Stomach (tissue), 8 donors: ENCODE measurements at regions not wholly inside any gene's neighbourhood (a gene's known extent, or its start where the extent isn't known, plus 50 kb on each side); places are given as distances from the start of the nearest gene placed in this dataset.

ENCODE experiments used
- DNase-seq, 2 donors: peaks; one replicate each; pipeline versions ENCODE4 v3.0.0 to v3.0.0-alpha.2; 2013 to 2019
- H3K27ac ChIP-seq, 5 donors: fragments of 200-600 bp in 4 of 5; sonication (generic) in 4 of 5; one replicate each; pipeline ENCODE4 v1.5.1; 2013 to 2019; ENCODE audit warnings: mild to moderate bottlenecking in 1 of 5, moderate library complexity in 1 of 5
- H3K27me3 ChIP-seq, 3 donors: fragments of 200-600 bp; sonication (generic); one replicate each; pipeline ENCODE4 v1.5.1; 2017 to 2019; ENCODE audit warnings: mixed run types in 1 of 3
- H3K36me3 ChIP-seq, 4 donors: fragments of 200-600 bp; sonication (generic); 1 replicate in 3 of 4; 2 replicates in 1 of 4; pipeline ENCODE4 v1.5.1; 2016 to 2019
- H3K4me1 ChIP-seq, 4 donors: fragments of 200-600 bp; sonication (generic); one replicate each; pipeline ENCODE4 v1.5.1; 2016 to 2019
- H3K4me3 ChIP-seq, 4 donors: fragments of 200-600 bp; sonication (generic) in 3 of 4; one replicate each; pipeline ENCODE4 v1.5.1; 2016 to 2019; ENCODE audit warnings: mild to moderate bottlenecking in 1 of 4
- H3K9me3 ChIP-seq, 4 donors: fragments of 200-600 bp; sonication (generic); one replicate each; pipeline ENCODE4 v1.5.1; 2016 to 2019
- EP300 ChIP-seq: sonication (generic); formaldehyde crosslinking; IDR thresholded peaks from one replicate; pipeline ENCODE4 v1.6.1; 2017; ENCODE audit warnings: antibody characterized with exemption
- POLR2A ChIP-seq, 4 donors: fragments of 450-650 bp; IDR thresholded peaks; one replicate each; pipeline ENCODE4 v1.6.1; 2016; ENCODE audit warnings: antibody characterized with exemption in 4 of 4, control low read depth in 2 of 4, mild to moderate bottlenecking in 1 of 4, moderate library complexity in 1 of 4
- POLR2AphosphoS5 ChIP-seq, 3 donors: sonication (generic); formaldehyde crosslinking; IDR thresholded peaks; one replicate each; pipeline ENCODE4 v1.6.1; 2016; ENCODE audit warnings: antibody characterized with exemption in 3 of 3
- WGBS, 5 donors: extraction: QIAGEN DNeasy Blood & Tissue Kit in 3 of 5; methylation state at CpG; one replicate each; pipeline versions ENCODE4 v1.1.5 to v1.1.7; 2013 to 2018; 5-methylcytosine and 5-hydroxymethylcytosine counted together
- intact Hi-C: fragments of 100-400 bp; cut with DNase I; formaldehyde crosslinking; loops from one replicate; pipeline ENCODE4 v1.15.1; 2023; ENCODE audit warnings: low total_unique reads
- TF ChIP-seq, protein P1 (sequence below), 7 experiments: fragments of 450-650 bp in 4 of 7; fragments of 200-600 bp in 3 of 7; sonication (generic) in 3 of 7; IDR thresholded peaks; one replicate each; pipeline ENCODE4 v1.5.1; 2016 to 2019; ENCODE audit warnings: antibody characterized with exemption in 7 of 7, control low read depth in 2 of 7, mild to moderate bottlenecking in 1 of 7
- donor health status: healthy with polysubstance abuse.
- donor health status: Bipolar disorder and iron deficiency.
- donor health status: healthy.

DNA sequence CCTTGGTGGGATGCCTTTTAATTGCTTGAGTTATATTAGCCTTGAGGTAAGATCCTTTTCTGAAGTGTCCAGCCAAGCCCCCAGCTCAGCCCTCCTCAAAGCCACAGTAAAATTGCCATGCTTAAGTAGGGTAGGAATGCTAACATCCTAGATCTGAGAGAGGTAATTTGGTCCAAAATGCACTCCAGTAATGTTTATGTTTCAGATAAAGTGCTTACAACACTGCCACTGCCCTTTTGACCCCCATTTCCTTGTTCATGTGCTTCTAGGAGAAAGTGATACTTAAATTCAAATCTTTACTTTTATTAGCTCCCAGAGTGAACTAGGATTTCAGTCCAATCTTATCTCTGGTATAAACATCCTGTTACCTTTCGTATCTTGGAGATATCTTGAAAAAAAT lies 318.0 kb downstream of the BMP2 start:
- 10 to 33% (median 22%) methylated on average over 1 of the region's 1 CpG for whole genome bisulfite sequencing, 5 donors
- Histone ChIP-seq H3K4me1 (no peaks in the 10 kb centered on the region), H3K36me3 (no peaks in the 10 kb centered on the region), H3K27ac (no peak overlapping the region), H3K27me3 (no peaks in the 10 kb centered on the region), H3K9me3 (no peaks in the 10 kb centered on the region), H3K4me3 (no peak overlapping the region)
- intact Hi-C loops: no loop called here
- TF ChIP-seq POLR2AphosphoS5 (IDR thresholded peaks at IDR 0.05): no peak
- no peak for TF ChIP-seq EP300
- TF ChIP-seq POLR2A (IDR thresholded peaks at IDR 0.05): no peak
- TF ChIP-seq, protein P1, sequence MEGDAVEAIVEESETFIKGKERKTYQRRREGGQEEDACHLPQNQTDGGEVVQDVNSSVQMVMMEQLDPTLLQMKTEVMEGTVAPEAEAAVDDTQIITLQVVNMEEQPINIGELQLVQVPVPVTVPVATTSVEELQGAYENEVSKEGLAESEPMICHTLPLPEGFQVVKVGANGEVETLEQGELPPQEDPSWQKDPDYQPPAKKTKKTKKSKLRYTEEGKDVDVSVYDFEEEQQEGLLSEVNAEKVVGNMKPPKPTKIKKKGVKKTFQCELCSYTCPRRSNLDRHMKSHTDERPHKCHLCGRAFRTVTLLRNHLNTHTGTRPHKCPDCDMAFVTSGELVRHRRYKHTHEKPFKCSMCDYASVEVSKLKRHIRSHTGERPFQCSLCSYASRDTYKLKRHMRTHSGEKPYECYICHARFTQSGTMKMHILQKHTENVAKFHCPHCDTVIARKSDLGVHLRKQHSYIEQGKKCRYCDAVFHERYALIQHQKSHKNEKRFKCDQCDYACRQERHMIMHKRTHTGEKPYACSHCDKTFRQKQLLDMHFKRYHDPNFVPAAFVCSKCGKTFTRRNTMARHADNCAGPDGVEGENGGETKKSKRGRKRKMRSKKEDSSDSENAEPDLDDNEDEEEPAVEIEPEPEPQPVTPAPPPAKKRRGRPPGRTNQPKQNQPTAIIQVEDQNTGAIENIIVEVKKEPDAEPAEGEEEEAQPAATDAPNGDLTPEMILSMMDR (IDR thresholded peaks at IDR 0.05): no peak
- peak in 1 of 2 donors; percentile 64 for DNase-seq

DNA sequence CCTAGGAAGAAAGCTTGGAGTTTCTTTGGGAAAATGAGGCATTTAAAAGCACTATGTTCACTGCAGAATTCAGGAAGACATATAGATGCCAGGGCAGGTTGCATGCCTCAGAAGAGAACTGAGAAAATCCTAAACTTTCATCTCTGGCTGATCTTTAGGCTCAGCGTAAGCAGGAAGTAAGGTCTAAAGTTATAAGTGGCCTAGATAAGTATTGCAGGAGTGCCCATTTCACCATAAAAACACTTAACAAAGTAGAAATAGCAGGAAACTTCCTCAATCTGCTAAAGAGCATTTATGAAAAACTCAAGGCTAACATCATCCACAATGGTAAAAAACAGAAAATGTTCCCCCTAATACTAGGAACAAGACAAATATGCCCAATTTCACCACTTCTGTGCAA lies 320.3 kb downstream of the BMP2 start:
- no peaks in the 10 kb centered on the region for H3K4me1 ChIP-seq
- no peaks in the 10 kb centered on the region for H3K36me3 ChIP-seq
- intact Hi-C loops: no loop called here
- 76 to 94% (median 89%) methylated on average over 1 of the region's 1 CpG for WGBS, 5 donors
- H3K9me3 ChIP-seq: no peaks in the 10 kb centered on the region
- H3K4me3 ChIP-seq: no peak overlapping the region
- H3K27me3 ChIP-seq: no peaks in the 10 kb centered on the region
- DNase-seq: no peak
- no peak for TF ChIP-seq EP300
- TF ChIP-seq POLR2AphosphoS5 (IDR thresholded peaks at IDR 0.05): no peak
- TF ChIP-seq, protein P1 (IDR thresholded peaks at IDR 0.05): no peak
- no peak for TF ChIP-seq POLR2A (IDR thresholded peaks at IDR 0.05)
- no peak overlapping the region for H3K27ac ChIP-seq

DNA sequence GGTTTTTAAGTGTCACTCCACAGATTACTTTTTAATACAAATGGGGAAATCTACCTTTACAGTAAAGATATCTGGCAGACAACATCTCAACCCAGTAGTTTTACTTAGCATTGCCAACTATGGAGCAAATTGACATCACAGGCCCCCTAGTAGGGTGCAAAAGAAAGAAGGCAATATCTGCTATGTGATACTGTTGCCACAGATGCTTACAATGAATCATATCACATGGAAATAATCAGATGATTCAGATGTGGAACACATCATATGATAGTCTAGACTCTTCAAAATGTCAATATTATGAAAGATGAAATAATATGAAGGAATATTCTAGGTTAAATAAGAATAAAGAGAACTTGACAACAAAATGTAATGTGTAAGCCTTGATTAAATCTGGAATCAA lies 322.5 kb downstream of the BMP2 start:
- Histone ChIP-seq H3K4me1 (no peaks in the 10 kb centered on the region), H3K36me3 (no peaks in the 10 kb centered on the region), H3K9me3 (no peaks in the 10 kb centered on the region), H3K27ac (no peak overlapping the region), H3K27me3 (no peaks in the 10 kb centered on the region), H3K4me3 (no peak overlapping the region)
- intact Hi-C loops: no loop called here
- DNase-seq: no peak
- no peak for TF ChIP-seq POLR2A (IDR thresholded peaks at IDR 0.05)
- TF ChIP-seq EP300: no peak
- TF ChIP-seq, protein P1 (IDR thresholded peaks at IDR 0.05): no peak
- no peak for TF ChIP-seq POLR2AphosphoS5 (IDR thresholded peaks at IDR 0.05)

DNA sequence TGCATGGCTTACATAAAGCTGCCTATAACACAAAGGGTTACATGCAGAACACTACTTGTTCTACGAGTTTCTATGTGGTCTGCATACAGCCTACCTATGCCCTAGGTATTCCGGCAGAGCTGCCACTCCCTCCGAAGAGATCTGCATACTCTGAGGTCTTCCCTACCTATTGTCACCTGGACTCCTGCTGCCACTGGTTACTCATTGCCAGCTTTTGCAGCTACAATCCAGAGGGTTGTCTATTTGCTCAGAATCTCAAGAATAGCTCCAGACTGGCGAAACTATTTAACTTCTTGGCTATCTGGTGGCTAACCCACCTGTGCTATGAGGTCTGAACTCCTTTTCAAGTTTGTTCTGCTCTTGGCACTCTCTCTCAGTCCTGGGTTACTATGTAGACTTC lies 323.3 kb downstream of the BMP2 start:
- DNase-seq: peak in 1 of 2 donors; percentile 47
- no peaks in the 10 kb centered on the region for H3K4me1 ChIP-seq
- no peak overlapping the region for H3K27ac ChIP-seq
- H3K27me3 ChIP-seq: no peaks in the 10 kb centered on the region
- no peaks in the 10 kb centered on the region for H3K36me3 ChIP-seq
- H3K4me3 ChIP-seq: no peak overlapping the region
- TF ChIP-seq POLR2AphosphoS5 (IDR thresholded peaks at IDR 0.05): no peak
- no peak for TF ChIP-seq POLR2A (IDR thresholded peaks at IDR 0.05)
- TF ChIP-seq, protein P1 (IDR thresholded peaks at IDR 0.05): no peak
- TF ChIP-seq EP300: no peak
- intact Hi-C loops: no loop called here
- WGBS, 5 donors: 25 to 56% (median 31%) methylated on average over 4 of the region's 4 CpGs
- H3K9me3 ChIP-seq: no peaks in the 10 kb centered on the region
